Right atrium auricular region (tissue), 2 donors: ENCODE measurements at regions not wholly inside any gene's neighbourhood (a gene's known extent, or its start where the extent isn't known, plus 50 kb on each side); places are given as distances from the start of the nearest gene placed in this dataset.
A peak's percentile ranks its signal among the peaks of the same experiment; 100 is the strongest.
"Not testable (repeated sequence)": the region's sequence is repeated elsewhere in the genome, so short reads cannot be mapped to it uniquely, and the experiment has no call there.

Experiments
- DNase-seq: peaks from one replicate; pipeline ENCODE4 v3.0.0-alpha.2; 2019; ENCODE audit warnings: low spot score
- H3K27ac ChIP-seq, 2 donors: fragments of 200-600 bp; sonication (generic); 1 replicate in 1 of 2; 2 replicates in 1 of 2; pipeline ENCODE4 v1.5.1; 2016 to 2019
- H3K27me3 ChIP-seq, 2 donors: fragments of 200-600 bp; sonication (generic); one replicate each; pipeline versions ENCODE4 v1.5.1 to v1.6.0; 2017 to 2019
- H3K36me3 ChIP-seq: fragments of 200-600 bp; sonication (generic); one replicate; pipeline ENCODE4 v1.5.1; 2016
- H3K4me1 ChIP-seq, 2 donors: fragments of 200-600 bp; sonication (generic); one replicate each; pipeline versions ENCODE4 v1.5.1 to v1.6.0; 2017 to 2019
- H3K4me3 ChIP-seq, 2 donors: fragments of 200-600 bp; sonication (generic); 1 replicate in 1 of 2; 2 replicates in 1 of 2; pipeline ENCODE4 v1.5.1; 2017 to 2019; ENCODE audit warnings: mild to moderate bottlenecking in 1 of 2, moderate library complexity in 1 of 2
- H3K9me3 ChIP-seq, 2 donors: fragments of 200-600 bp; sonication (generic); one replicate each; pipeline ENCODE4 v1.5.1; 2019
- CTCF ChIP-seq, 2 donors: fragments of 200-600 bp; sonication (generic); IDR thresholded peaks; one replicate each; pipeline ENCODE4 v1.5.1; 2019; ENCODE audit warnings: antibody characterized with exemption in 2 of 2

GRCh38 chr11:36744375-36745168, 146.5 kb upstream of the RAG2 start:
- no peak overlapping the region for H3K4me3 ChIP-seq
- H3K9me3 ChIP-seq, result no peaks in the 10 kb centered on the region
- H3K27ac ChIP-seq, result no peak overlapping the region
- TF ChIP-seq CTCF (IDR thresholded peaks at IDR 0.05), result peak; percentile 40 to 83
- H3K4me1 ChIP-seq, result peaks cover 0 to 7% of the 10 kb centered on the region in 2 donors
- H3K36me3 ChIP-seq, result no peaks in the 10 kb centered on the region
- DNase-seq, result peak; percentile 79
- no peaks in the 10 kb centered on the region for H3K27me3 ChIP-seq

GRCh38 chr11:36743039-36743438, 145.0 kb upstream of the RAG2 start:
- Histone ChIP-seq H3K4me3 (no peak overlapping the region), H3K27me3 (no peaks in the 10 kb centered on the region), H3K9me3 (no peaks in the 10 kb centered on the region), H3K27ac (no peak overlapping the region), H3K4me1 (peaks cover 0 to 7% of the 10 kb centered on the region in 2 donors), H3K36me3 (no peaks in the 10 kb centered on the region)
- no peak for TF ChIP-seq CTCF (IDR thresholded peaks at IDR 0.05)
- no peak for DNase-seq

- Histone ChIP-seq H3K36me3 (no peaks in the 10 kb centered on the region), H3K4me3 (no peak overlapping the region), H3K9me3 (no peaks in the 10 kb centered on the region), H3K27me3 (no peaks in the 10 kb centered on the region), H3K27ac (no peak overlapping the region), H3K4me1 (peaks cover 0 to 7% of the 10 kb centered on the region in 2 donors)
- TF ChIP-seq CTCF (IDR thresholded peaks at IDR 0.05), result no peak
- DNase-seq, result no peak
These were observed 143.5 kb upstream of the RAG2 start for GRCh38 chr11:36741515-36741914.

- Histone ChIP-seq H3K9me3 (no peaks in the 10 kb centered on the region), H3K27ac (no peak overlapping the region), H3K4me1 (no peaks in the 10 kb centered on the region), H3K36me3 (no peaks in the 10 kb centered on the region), H3K4me3 (no peak overlapping the region), H3K27me3 (no peaks in the 10 kb centered on the region)
- TF ChIP-seq CTCF (IDR thresholded peaks at IDR 0.05), result no peak
- no peak for DNase-seq
These were observed 140.3 kb upstream of the RAG2 start for GRCh38 chr11:36738292-36738861.

- no peak for DNase-seq
- no peaks in the 10 kb centered on the region for H3K27me3 ChIP-seq
- no peaks in the 10 kb centered on the region for H3K36me3 ChIP-seq
- TF ChIP-seq CTCF (IDR thresholded peaks at IDR 0.05), result no peak
- H3K4me3 ChIP-seq, result no peak overlapping the region
- no peaks in the 10 kb centered on the region for H3K4me1 ChIP-seq
- no peak overlapping the region for H3K27ac ChIP-seq
- no peaks in the 10 kb centered on the region for H3K9me3 ChIP-seq
These were observed 138.1 kb upstream of the RAG2 start for GRCh38 chr11:36736103-36736502.

GRCh38 chr11:36733721-36734120, 135.7 kb upstream of the RAG2 start:
- not testable (repeated sequence) for H3K4me1 ChIP-seq, H3K9me3 ChIP-seq, H3K27me3 ChIP-seq, H3K36me3 ChIP-seq, DNase-seq, H3K4me3 ChIP-seq, H3K27ac ChIP-seq
